H1 (cell line): ENCODE measurements at regions not wholly inside any gene's neighbourhood (a gene's known extent, or its start where the extent isn't known, plus 50 kb on each side); places are given as distances from the start of the nearest gene placed in this dataset.

Experiments used
- CTCF ChIA-PET: fragments of 300-600 bp; sonication (Branson Sonifier 250); formaldehyde crosslinking; loops from one replicate; lab custom pipeline; 2021; ENCODE audit not compliant: partially characterized antibody; lab: Charles Lee
- POLR2A ChIA-PET: fragments of 300-600 bp; sonication (Branson Sonifier 250); formaldehyde crosslinking; loops from one replicate; lab custom pipeline; 2021; ENCODE audit warnings: inconsistent platforms; ENCODE audit not compliant: partially characterized antibody; lab: Charles Lee
- DNase-seq, 2 experiments: peaks; one replicate each; pipeline versions ENCODE4 v3.0.0 to v3.0.0-alpha.2; 2010 to 2022; ENCODE audit warnings: low spot score in 2 of 2, low read depth in 1 of 2, mixed read lengths in 1 of 2
- FAIRE-seq: peaks from 2 replicates; lab custom pipeline; 2011; peaks lifted over from hg19 to GRCh38; lab: Jason Lieb, UNC
- H2AFZ ChIP-seq: 2 replicates; pipeline ENCODE4 v1.8.1; 2012; ENCODE audit warnings: low read length, inconsistent platforms
- H2AK5ac ChIP-seq: 2 replicates; pipeline ENCODE4 v1.6.1; 2013; ENCODE audit warnings: low read depth, low read length
- H2BK120ac ChIP-seq: replicated peaks from 2 replicates; pipeline ENCODE3; 2013; ENCODE audit warnings: low read depth, low read length, inconsistent platforms
- H2BK12ac ChIP-seq: 2 replicates; pipeline ENCODE4 v1.6.1; 2013; ENCODE audit warnings: low read depth, low read length
- H2BK15ac ChIP-seq: 2 replicates; pipeline ENCODE4 v1.6.1; 2013; ENCODE audit warnings: low read length
- H2BK20ac ChIP-seq: 2 replicates; pipeline ENCODE4 v1.6.1; 2013; ENCODE audit warnings: low read length
- H2BK5ac ChIP-seq: 2 replicates; pipeline ENCODE4 v1.6.1; 2013; ENCODE audit warnings: low read depth, low read length
- H3K14ac ChIP-seq: 2 replicates; pipeline ENCODE4 v1.6.1; 2013; ENCODE audit warnings: inconsistent platforms; ENCODE audit not compliant: insufficient read length
- H3K18ac ChIP-seq: 2 replicates; pipeline ENCODE4 v1.6.1; 2013; ENCODE audit warnings: low read length; ENCODE audit errors: extremely low read depth
- H3K23ac ChIP-seq: 2 replicates; pipeline ENCODE4 v1.6.1; 2013; ENCODE audit warnings: inconsistent platforms; ENCODE audit not compliant: insufficient read length
- H3K23me2 ChIP-seq: 2 replicates; pipeline ENCODE4 v1.6.1; 2013; ENCODE audit warnings: low read depth, low read length
- H3K27ac ChIP-seq: 2 replicates; pipeline ENCODE4 v1.6.1; 2011; ENCODE audit warnings: low read depth, low read length, inconsistent platforms
- H3K27me3 ChIP-seq, 4 experiments: replicated peaks in 1 of 4; 1 replicate in 1 of 4; 2 replicates in 3 of 4; pipeline versions ENCODE4 v1.6.1 to v1.8.1; 2011 to 2013; ENCODE audit warnings: low read length in 3 of 4, mild to moderate bottlenecking in 3 of 4, inconsistent platforms in 2 of 4, mixed read lengths in 2 of 4, moderate library complexity in 1 of 4; ENCODE audit not compliant: control insufficient read depth in 3 of 4, insufficient read depth in 3 of 4; ENCODE audit errors: extremely low read depth in 1 of 4
- H3K36me3 ChIP-seq, 4 experiments: 2 replicates each; pipeline versions ENCODE4 v1.6.1 to v1.8.1; 2011 to 2013; ENCODE audit warnings: mild to moderate bottlenecking in 4 of 4, low read length in 3 of 4, moderate library complexity in 2 of 4, control low read depth in 1 of 4, inconsistent platforms in 1 of 4; ENCODE audit not compliant: insufficient read depth in 4 of 4, control insufficient read depth in 2 of 4
- H3K4ac ChIP-seq: replicated peaks from 2 replicates; pipeline ENCODE3; 2013; ENCODE audit warnings: low read length, low read depth, mixed read lengths, inconsistent platforms; ENCODE audit not compliant: insufficient read length
- H3K4me1 ChIP-seq, 4 experiments: replicated peaks in 1 of 4; 1 replicate in 1 of 4; 2 replicates in 3 of 4; pipeline versions ENCODE4 v1.6.1 to v1.8.1; 2011 to 2013; ENCODE audit warnings: low read length in 3 of 4, inconsistent platforms in 2 of 4, mixed read lengths in 1 of 4; ENCODE audit not compliant: insufficient read depth in 4 of 4, control insufficient read depth in 3 of 4
- H3K4me2 ChIP-seq, 2 experiments: 2 replicates each; pipeline versions ENCODE4 v1.6.1 to v1.8.1; 2011 to 2013; ENCODE audit warnings: low read depth in 2 of 2, low read length in 2 of 2, control low read depth in 1 of 2, inconsistent platforms in 1 of 2, mild to moderate bottlenecking in 1 of 2; ENCODE audit not compliant: insufficient read depth in 1 of 2
- H3K4me3 ChIP-seq, 4 experiments: fragments of 200-600, 300-600 bp in 1 of 4; sonication (generic), shearing (Covaris generic), sonication (Bioruptor Twin) in 1 of 4; 2 replicates each; pipeline versions ENCODE4 v1.5.1 to v1.8.1; 2011 to 2016; ENCODE audit warnings: low read length in 4 of 4, low read depth in 3 of 4, control low read depth in 2 of 4, inconsistent platforms in 2 of 4, mild to moderate bottlenecking in 2 of 4, mixed read lengths in 1 of 4, moderate library complexity in 1 of 4; ENCODE audit not compliant: insufficient read depth in 2 of 4; ENCODE audit errors: extremely low read depth in 1 of 4
- H3K56ac ChIP-seq: replicated peaks from 2 replicates; pipeline ENCODE3; 2013; ENCODE audit warnings: low read depth, mild to moderate bottlenecking, mixed read lengths, low read length, inconsistent platforms; ENCODE audit not compliant: insufficient read length
- H3K79me1 ChIP-seq: 2 replicates; pipeline ENCODE4 v1.6.1; 2013; ENCODE audit warnings: low read depth, low read length, control low read depth
- H3K79me2 ChIP-seq, 2 experiments: 2 replicates each; pipeline versions ENCODE4 v1.6.1 to v1.8.1; 2012 to 2013; ENCODE audit warnings: low read length in 2 of 2, mild to moderate bottlenecking in 2 of 2, inconsistent platforms in 1 of 2; ENCODE audit not compliant: insufficient read depth in 2 of 2, control insufficient read depth in 1 of 2
- H3K9ac ChIP-seq, 4 experiments: replicated peaks in 1 of 4; 1 replicate in 1 of 4; 2 replicates in 3 of 4; pipeline versions ENCODE4 v1.6.1 to v1.8.1; 2011 to 2013; ENCODE audit warnings: low read depth in 3 of 4, low read length in 3 of 4, control low read depth in 2 of 4, mild to moderate bottlenecking in 2 of 4, moderate library complexity in 2 of 4, inconsistent platforms in 1 of 4; ENCODE audit errors: extremely low read depth in 1 of 4
- H3K9me3 ChIP-seq, 2 experiments: 2 replicates each; pipeline versions ENCODE4 v1.6.1 to v1.8.1; 2012 to 2013; ENCODE audit warnings: mild to moderate bottlenecking in 2 of 2, moderate library complexity in 2 of 2, control low read depth in 1 of 2, inconsistent platforms in 1 of 2, low read depth in 1 of 2, low read length in 1 of 2, mixed read lengths in 1 of 2; ENCODE audit not compliant: insufficient read depth in 2 of 2
- H4K20me1 ChIP-seq, 2 experiments: replicated peaks in 1 of 2; 2 replicates each; pipeline versions ENCODE3 to v1.8.1; 2011 to 2013; ENCODE audit warnings: inconsistent platforms in 2 of 2, low read length in 2 of 2, mild to moderate bottlenecking in 1 of 2; ENCODE audit not compliant: insufficient read depth in 2 of 2, control insufficient read depth in 1 of 2
- H4K5ac ChIP-seq: 2 replicates; pipeline ENCODE4 v1.6.1; 2013; ENCODE audit warnings: low read length, low read depth, mixed read lengths, inconsistent platforms; ENCODE audit not compliant: insufficient read length
- H4K8ac ChIP-seq: 2 replicates; pipeline ENCODE4 v1.8.0; 2013; ENCODE audit warnings: mild to moderate bottlenecking, moderate library complexity, low read length, inconsistent platforms; ENCODE audit not compliant: insufficient read depth; ENCODE audit errors: extremely low read depth
- H4K91ac ChIP-seq: replicated peaks from 2 replicates; pipeline ENCODE3; 2013; ENCODE audit warnings: low read length, mixed read lengths, inconsistent platforms; ENCODE audit not compliant: insufficient read length
- WGBS, 2 experiments: shearing (Covaris generic) in 1 of 2; methylation state at CpG; one replicate each; pipeline versions ENCODE4 v1.1.6 to v1.1.7; 2013 to 2015; ENCODE audit warnings: low lambda C conversion rate in 2 of 2, mixed read lengths in 2 of 2, inconsistent platforms in 1 of 2, low coverage in 1 of 2, missing lambda C conversion rate in 1 of 2; ENCODE audit not compliant: insufficient replicate concordance in 2 of 2, insufficient coverage in 1 of 2, insufficient read length in 1 of 2; ENCODE audit errors: extremely low coverage in 1 of 2, missing lambda C conversion rate in 1 of 2; 5-methylcytosine and 5-hydroxymethylcytosine counted together
- TF ChIP-seq, protein P1 (sequence below), 3 experiments: IDR thresholded peaks; 1 replicate in 2 of 3; 2 replicates in 1 of 3; pipeline versions ENCODE4 v1.5.1 to v1.6.1; 2011; ENCODE audit warnings: low read length in 3 of 3, mild to moderate bottlenecking in 3 of 3, inconsistent platforms in 2 of 3, low read depth in 1 of 3, moderate library complexity in 1 of 3; ENCODE audit not compliant: insufficient read depth in 1 of 3; ENCODE audit errors: control extremely low read depth in 1 of 3

DNA sequence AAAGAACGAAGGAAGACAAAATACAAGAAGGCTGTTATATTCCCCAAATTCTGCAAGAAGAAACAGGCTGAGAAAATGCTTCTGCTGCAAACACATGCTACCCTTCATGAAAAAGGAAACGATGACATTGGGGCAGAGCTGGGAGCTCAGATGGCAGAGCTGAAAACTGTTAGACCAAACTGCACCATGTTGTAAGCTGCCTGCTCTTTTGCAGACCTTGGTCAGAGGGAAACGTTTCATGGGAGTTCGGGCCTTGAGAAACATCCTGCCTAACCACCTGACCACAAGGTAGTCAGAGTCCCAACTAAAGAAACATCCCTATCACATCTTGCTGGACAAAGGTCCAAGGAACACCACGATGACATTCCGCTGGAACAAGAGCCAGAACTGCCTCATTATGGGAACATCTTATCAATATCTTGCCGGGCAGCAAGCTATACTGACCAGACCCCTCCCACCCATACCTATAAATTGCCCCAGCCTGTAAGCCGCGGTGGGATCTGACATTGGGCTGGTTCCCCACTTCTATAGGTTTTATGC is 110.7 kb upstream of the CTSC start:
- H2BK20ac ChIP-seq, result no peak overlapping the region
- H4K8ac ChIP-seq, result no peak overlapping the region
- no peak overlapping the region for H4K91ac ChIP-seq
- 0 out of 4 replicates have a peak, but pooled peaks cover 0 to 3% of the 10 kb centered on the region in 2 experiments for H3K9me3 ChIP-seq
- H3K36me3 ChIP-seq, result no peaks in the 10 kb centered on the region
- no peaks in the 10 kb centered on the region for H3K79me2 ChIP-seq
- no peak overlapping the region for H3K14ac ChIP-seq
- H3K4me1 ChIP-seq, result no peaks in the 10 kb centered on the region
- peaks cover 2% of the 10 kb centered on the region; the same call in 1 of the 2 replicates for H3K23me2 ChIP-seq
- H3K56ac ChIP-seq, result no peak overlapping the region
- H3K23ac ChIP-seq, result no peak overlapping the region
- TF ChIP-seq, protein P1, sequence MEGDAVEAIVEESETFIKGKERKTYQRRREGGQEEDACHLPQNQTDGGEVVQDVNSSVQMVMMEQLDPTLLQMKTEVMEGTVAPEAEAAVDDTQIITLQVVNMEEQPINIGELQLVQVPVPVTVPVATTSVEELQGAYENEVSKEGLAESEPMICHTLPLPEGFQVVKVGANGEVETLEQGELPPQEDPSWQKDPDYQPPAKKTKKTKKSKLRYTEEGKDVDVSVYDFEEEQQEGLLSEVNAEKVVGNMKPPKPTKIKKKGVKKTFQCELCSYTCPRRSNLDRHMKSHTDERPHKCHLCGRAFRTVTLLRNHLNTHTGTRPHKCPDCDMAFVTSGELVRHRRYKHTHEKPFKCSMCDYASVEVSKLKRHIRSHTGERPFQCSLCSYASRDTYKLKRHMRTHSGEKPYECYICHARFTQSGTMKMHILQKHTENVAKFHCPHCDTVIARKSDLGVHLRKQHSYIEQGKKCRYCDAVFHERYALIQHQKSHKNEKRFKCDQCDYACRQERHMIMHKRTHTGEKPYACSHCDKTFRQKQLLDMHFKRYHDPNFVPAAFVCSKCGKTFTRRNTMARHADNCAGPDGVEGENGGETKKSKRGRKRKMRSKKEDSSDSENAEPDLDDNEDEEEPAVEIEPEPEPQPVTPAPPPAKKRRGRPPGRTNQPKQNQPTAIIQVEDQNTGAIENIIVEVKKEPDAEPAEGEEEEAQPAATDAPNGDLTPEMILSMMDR (IDR thresholded peaks at IDR 0.05; ENCODE audit: control extremely low read depth in 1 of 3, insufficient read depth in 1 of 3, low read depth in 1 of 3, low read length in 3 of 3), result no peak
- TF ChIP-seq, all 59 proteins: peak for 0
- H3K18ac ChIP-seq, result no peak overlapping the region
- ChIA-PET POLR2A (no interaction called here), CTCF (interaction anchor here (0.6 to 2.1 kb wide), 5 partner anchors 13 to 1776 kb away, joined by 3 to 9 read pairs (median 3); partner anchors contain the start of gene ME3)
- H2BK12ac ChIP-seq, result no peak overlapping the region
- no peaks in the 10 kb centered on the region for H4K20me1 ChIP-seq
- H3K4me2 ChIP-seq, result no peak overlapping the region
- FAIRE-seq, result no peak
- 86% methylated on average over 8 of the region's 9 CpGs; no CpG with 5 or more reads in 1 of the 2 experiments for WGBS, 2 experiments
- H3K4me3 ChIP-seq, result no peak overlapping the region
- H4K5ac ChIP-seq, result no peak overlapping the region
- no peak overlapping the region for H2AK5ac ChIP-seq
- no peaks in the 10 kb centered on the region for H3K79me1 ChIP-seq
- DNase-seq, result no peak
- H2BK5ac ChIP-seq, result no peak overlapping the region
- H3K27me3 ChIP-seq, result no peaks in the 10 kb centered on the region
- no peak overlapping the region for H3K27ac ChIP-seq
- H2BK120ac ChIP-seq, result no peak overlapping the region
- no peak overlapping the region for H2BK15ac ChIP-seq
- no peak overlapping the region for H3K4ac ChIP-seq
- no peak overlapping the region for H3K9ac ChIP-seq
- H2AFZ ChIP-seq, result peak overlapping the region; percentile 94; the same call in 1 of the 2 replicates
